GM19463 (cell line): ENCODE measurements at regions not wholly inside any gene's neighbourhood (a gene's known extent, or its start where the extent isn't known, plus 50 kb on each side); places are given as distances from the start of the nearest gene placed in this dataset.

Experiments used
- ATAC-seq: cut with Tn5 transposase; IDR thresholded peaks from one replicate; pipeline ENCODE4 v1.9.1; 2021; ENCODE audit warnings: mild to moderate bottlenecking, moderate library complexity; ENCODE audit not compliant: unreplicated experiment

DNA sequence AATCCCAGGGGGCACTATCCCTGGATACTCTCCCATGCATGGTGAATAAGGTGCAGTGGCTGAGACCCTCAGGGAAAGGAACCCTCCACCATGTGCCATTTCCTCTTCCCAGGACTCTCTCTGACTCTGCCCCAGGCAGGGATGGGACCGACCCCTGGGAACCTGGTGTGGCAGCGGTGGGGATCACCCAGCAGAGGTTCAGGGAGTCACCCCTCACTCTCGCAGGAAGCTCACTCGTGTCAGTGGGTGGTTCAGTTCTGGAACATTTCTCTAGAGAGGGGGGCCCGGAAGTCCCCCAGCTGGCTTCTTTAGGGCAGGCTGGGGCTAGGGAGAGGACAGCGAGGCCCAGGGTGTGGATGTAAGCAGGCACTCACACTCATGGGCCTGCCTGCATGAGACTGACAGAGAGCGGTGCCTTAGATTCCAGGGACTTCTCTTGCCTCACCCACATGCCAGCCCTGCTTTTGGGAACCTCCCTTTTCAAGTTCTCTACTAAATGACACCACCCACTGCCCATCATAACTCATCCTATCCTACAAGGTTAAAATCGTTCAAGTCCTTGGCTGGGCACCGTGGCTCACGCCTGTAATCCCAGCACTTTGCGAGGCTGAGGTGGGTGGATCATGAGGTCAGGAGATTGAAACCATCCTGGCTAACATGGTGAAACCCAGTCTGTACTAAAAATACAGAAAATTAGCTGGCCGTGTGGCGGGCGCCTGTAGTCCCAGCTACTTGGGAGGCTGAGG is 109.7 kb upstream of the SDK2 start:
- ATAC-seq = no peak

- no peak for ATAC-seq
Observed at GRCh38 chr17:73754886-73755400, 110.7 kb upstream of the SDK2 start.

GRCh38 chr17:73757420-73757819 is 113.2 kb upstream of the SDK2 start:
- ATAC-seq = no peak

GRCh38 chr17:73758245-73758644 is 114.0 kb upstream of the SDK2 start:
- ATAC-seq = no peak

DNA sequence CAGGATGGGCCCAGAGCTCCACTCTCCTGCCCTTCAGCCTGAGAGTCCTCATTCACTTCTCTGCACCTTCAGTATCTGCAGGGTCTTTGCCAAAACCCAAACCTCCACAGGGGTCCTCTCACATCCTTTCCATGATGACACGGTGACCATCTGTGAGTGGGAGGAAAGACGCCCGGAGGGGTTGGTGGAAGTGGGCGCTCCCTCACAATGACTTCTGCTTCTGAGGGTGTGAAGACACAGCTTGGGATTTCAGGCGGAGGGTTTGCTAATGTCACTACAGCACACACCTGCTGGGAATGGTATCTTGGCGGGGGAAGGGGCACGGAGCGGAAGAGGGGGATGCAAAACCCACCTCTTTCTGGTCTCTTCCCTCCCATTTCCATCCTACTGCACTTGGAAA is 115.1 kb upstream of the SDK2 start:
- no peak for ATAC-seq

DNA sequence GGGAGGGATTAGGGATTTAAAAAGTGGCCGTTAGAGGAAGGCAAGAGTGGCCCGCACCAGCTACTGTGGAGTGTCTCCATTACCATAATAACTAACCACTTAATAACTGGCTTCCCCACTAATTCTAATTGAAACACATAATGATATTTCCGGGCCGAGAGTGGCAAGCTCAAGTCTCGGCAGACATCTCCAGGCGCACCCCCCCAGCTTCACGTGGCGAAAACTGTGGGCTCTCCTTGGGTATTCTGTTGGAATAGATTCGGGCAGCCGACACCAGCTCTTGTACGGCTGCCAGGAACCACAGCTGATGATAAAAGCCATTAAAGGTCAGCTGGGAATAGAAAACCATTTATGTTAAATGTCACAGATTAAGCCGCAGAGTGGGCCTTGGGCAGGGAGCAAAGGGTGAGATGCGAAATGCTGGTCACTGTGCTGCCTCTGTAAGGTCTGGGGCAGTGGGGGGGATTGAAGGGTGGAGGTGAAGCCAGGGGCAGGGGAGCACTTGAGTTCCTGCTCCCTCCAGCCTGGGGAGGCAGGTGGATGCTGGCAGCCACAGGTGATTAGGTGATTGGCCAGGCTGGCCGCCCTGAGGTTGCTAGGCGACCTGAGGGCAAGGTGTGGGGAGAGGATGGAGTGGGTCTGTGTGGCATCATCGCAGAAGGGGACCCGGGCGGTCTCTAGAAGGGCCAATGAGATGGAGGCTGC is 115.6 kb upstream of the SDK2 start:
- no peak for ATAC-seq

- no peak for ATAC-seq
Observed at GRCh38 chr17:73760439-73760758, 116.2 kb upstream of the SDK2 start.

DNA sequence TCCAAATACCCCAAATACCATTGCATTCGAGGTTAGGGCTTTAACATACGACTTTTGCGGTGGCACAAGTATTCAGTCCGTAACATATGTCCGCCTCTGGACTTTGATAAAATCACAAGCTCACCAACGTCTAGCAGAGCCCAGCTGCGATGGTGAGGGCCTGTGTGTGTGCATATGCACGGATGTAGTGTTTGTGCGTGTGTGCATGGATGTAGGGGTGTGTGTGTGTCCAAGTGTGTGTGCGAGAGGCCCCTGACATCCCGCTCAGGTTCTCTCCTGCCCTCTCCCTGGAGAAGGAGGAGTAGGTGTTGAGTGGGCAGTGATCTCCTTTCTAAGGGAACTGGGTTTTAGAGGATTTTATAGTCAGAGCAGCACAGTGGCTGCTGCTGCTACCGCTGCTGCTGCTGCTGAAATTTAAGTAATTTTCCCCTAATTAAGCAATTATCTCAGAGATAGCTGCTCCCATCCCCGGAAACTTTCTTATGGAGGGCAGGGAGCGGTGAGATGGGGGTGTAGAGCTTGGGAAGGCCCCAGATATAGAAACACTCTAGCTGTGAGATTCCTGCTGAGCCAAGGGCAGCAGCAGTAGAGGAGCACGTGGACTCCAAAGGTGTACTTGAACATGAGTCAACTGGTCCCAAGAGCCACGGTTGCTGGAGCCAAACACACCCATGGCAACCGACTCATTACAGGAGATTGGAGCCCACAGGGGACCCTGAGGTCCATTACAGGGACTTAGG is 121.7 kb upstream of the SDK2 start:
- ATAC-seq = no peak

- ATAC-seq = no peak
Observed at GRCh38 chr17:73767696-73768095, 123.5 kb upstream of the SDK2 start.

- ATAC-seq = no peak
Observed at GRCh38 chr17:73768691-73769090, 124.4 kb upstream of the SDK2 start.

DNA sequence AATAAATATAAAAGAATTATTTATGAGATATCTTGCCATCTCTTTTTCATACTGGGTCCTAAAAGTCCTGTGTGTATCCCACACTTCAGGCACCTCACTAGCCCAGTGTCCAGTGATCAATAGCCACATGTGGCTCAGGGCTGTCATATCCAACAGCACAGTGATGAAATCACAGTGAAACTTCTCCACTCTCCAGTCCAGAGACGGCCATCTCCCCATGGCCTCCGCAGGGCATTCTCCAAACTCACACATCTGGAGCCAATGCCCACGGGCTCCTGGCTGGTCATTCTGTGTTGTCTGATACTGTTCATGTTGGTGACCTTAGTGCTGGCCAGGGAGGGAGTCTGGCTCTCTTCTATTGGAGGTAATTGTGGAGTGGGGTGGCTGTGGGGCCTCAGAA is 125.2 kb upstream of the SDK2 start:
- ATAC-seq = no peak

GRCh38 chr17:73770115-73770848 is 126.0 kb upstream of the SDK2 start:
- ATAC-seq = no peak

DNA sequence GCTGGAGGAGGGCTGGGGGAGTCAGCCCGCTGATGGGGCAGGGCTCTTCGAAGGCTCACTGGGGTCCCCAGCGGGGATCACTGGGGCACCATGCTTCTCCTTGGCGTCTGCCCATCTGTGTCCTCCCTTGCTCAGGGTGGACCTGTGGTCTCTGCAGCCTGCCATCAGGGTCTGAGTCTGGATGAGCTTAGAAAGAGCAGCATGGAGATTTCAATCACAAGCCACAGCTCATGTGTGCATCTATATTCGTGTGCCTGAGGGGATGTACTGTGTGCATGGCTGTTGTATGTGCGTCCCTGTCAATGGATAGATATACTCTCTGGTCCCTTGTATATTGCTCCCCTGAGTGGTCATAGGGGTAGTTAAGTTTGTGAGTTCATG is 126.6 kb upstream of the SDK2 start:
- ATAC-seq = no peak

DNA sequence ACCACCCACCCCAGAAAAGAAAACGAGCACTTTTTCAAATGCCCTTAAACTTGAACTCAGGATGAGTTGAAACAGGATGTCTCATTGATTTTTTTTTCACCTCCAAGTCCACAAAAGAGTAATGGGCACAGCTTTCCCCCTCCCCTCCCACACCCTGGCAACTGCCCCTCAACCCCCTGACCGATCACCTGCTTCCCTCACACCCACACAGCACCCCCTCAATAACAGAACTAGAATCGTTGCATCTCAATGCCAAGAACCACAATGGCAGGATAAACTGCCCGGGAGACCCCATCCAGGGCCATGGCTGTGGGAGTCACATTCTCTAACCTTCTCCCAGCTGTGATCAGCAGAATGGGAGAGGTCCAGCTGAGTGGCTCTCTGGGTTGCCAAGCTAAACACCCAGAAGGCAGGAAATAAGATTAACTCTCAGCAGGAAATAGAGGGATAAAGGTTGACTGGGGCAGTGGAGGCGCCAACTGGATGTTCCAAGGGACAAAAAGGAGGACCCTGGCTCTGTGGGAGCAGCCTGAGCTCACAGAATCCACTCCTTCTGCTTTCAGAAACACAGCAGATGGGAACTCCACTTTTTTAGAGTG is 128.0 kb upstream of the SDK2 start:
- ATAC-seq = no peak

GRCh38 chr17:73773702-73774101 is 129.5 kb upstream of the SDK2 start:
- no peak for ATAC-seq

GRCh38 chr17:73774852-73775251 is 130.6 kb upstream of the SDK2 start:
- no peak for ATAC-seq

- no peak for ATAC-seq
Observed at GRCh38 chr17:73776351-73777130, 132.3 kb upstream of the SDK2 start.

GRCh38 chr17:73777131-73777449 is 132.8 kb upstream of the SDK2 start:
- no peak for ATAC-seq

- no peak for ATAC-seq
Observed at GRCh38 chr17:73782231-73782630, 138.0 kb upstream of the SDK2 start.
